HL-60 (cell line): ENCODE measurements at regions not wholly inside any gene's neighbourhood (a gene's known extent, or its start where the extent isn't known, plus 50 kb on each side); places are given as distances from the start of the nearest gene placed in this dataset.

Source experiments
- DNase-seq, 2 experiments: peaks; one replicate each; pipeline ENCODE4 v3.0.0-alpha.2; 2010 to 2020; ENCODE audit warnings: low read depth in 1 of 2, low spot score in 1 of 2
- H3K27ac ChIP-seq: fragments of 250-450 bp; sonication (Bioruptor Pico); replicated peaks from 2 replicates; pipeline ENCODE4 v1.5.1; 2020; ENCODE audit warnings: mild to moderate bottlenecking, moderate library complexity
- H3K27me3 ChIP-seq: fragments of 250-450 bp; sonication (Bioruptor Pico); 2 replicates; pipeline ENCODE4 v1.5.1; 2021; ENCODE audit warnings: mild to moderate bottlenecking, moderate library complexity; ENCODE audit not compliant: insufficient read depth, poor library complexity, severe bottlenecking
- H3K4me3 ChIP-seq: replicated peaks from 2 replicates; pipeline ENCODE4 v1.5.1; 2011; ENCODE audit warnings: mild to moderate bottlenecking, control low read depth, low read length; ENCODE audit not compliant: insufficient read depth
- CTCF ChIP-seq: IDR thresholded peaks from one replicate; pipeline ENCODE4 v1.5.1; 2011; ENCODE audit warnings: low read length, control low read depth, inconsistent platforms; ENCODE audit not compliant: insufficient read depth
- GABPA ChIP-seq: IDR thresholded peaks from 2 replicates; pipeline ENCODE4 v1.6.1; 2012; ENCODE audit warnings: low read depth
- POLR2AphosphoS5 ChIP-seq: IDR thresholded peaks from 2 replicates; pipeline ENCODE4 v1.6.1; 2012; ENCODE audit warnings: low read depth
- REST ChIP-seq: IDR thresholded peaks from 2 replicates; pipeline ENCODE4 v1.6.1; 2012; ENCODE audit warnings: low read depth; ENCODE audit not compliant: insufficient replicate concordance
- SPI1 ChIP-seq: IDR thresholded peaks from 2 replicates; pipeline ENCODE4 v1.6.1; 2012; ENCODE audit warnings: low read depth, mild to moderate bottlenecking, borderline replicate concordance

GRCh38 chr11:27287205-27287604 is 75.8 kb downstream of the CCDC34 start:
- H3K27me3 ChIP-seq, result no peaks in the 10 kb centered on the region
- no peak for DNase-seq
- no peak for TF ChIP-seq CTCF
- TF ChIP-seq GABPA, result no peak
- no peak for TF ChIP-seq POLR2AphosphoS5
- TF ChIP-seq SPI1, result no peak
- no peak for TF ChIP-seq REST
- no peak overlapping the region for H3K27ac ChIP-seq
- no peak overlapping the region for H3K4me3 ChIP-seq

GRCh38 chr11:27285761-27286160 is 77.3 kb downstream of the CCDC34 start:
- no peak for TF ChIP-seq REST
- no peaks in the 10 kb centered on the region for H3K27me3 ChIP-seq
- no peak for DNase-seq
- H3K27ac ChIP-seq, result no peak overlapping the region
- H3K4me3 ChIP-seq, result no peak overlapping the region

GRCh38 chr11:27282806-27283205 is 80.2 kb downstream of the CCDC34 start:
- no peaks in the 10 kb centered on the region for H3K27me3 ChIP-seq
- TF ChIP-seq CTCF, result no peak
- TF ChIP-seq GABPA, result no peak
- no peak for TF ChIP-seq SPI1
- TF ChIP-seq POLR2AphosphoS5, result no peak
- no peak for TF ChIP-seq REST
- H3K27ac ChIP-seq, result no peak overlapping the region
- H3K4me3 ChIP-seq, result no peak overlapping the region
- no peak for DNase-seq
